Left hindlimb (tissue), 1 donor: ENCODE measurements at regions not wholly inside any gene's neighbourhood (a gene's known extent, or its start where the extent isn't known, plus 50 kb on each side); places are given as distances from the start of the nearest gene placed in this dataset.

Source experiments
- DNase-seq: peaks from one replicate; pipeline ENCODE4 v3.0.0-alpha.2; 2018

DNA sequence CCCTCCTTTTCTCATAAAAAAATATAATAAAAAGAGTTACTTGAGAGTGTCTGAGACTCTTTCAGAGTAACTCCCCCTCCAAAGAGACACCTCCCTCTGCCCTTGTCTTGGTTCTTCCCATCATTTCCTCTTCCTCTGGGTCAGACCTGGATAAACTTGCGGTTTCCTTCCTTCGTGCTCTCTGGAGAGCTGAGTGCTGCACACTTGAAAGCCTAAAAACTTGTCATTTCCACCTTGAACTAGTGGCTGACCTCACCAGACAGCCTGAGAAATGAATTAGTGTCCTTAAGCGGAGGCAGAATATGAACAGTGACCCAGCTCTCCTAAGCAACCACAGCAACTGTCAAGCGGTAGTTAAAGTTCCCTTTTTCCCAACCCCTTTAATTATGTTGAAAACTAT is 88.4 kb upstream of the PROX1 start:
- no peak for DNase-seq

- DNase-seq: peak; percentile 57
Measured at GRCh38 chr1:213905344-213905743, 82.4 kb upstream of the PROX1 start.

GRCh38 chr1:213908521-213908920 is 79.3 kb upstream of the PROX1 start:
- DNase-seq: no peak

GRCh38 chr1:213914392-213914791 is 73.4 kb upstream of the PROX1 start:
- peak; percentile 47 for DNase-seq

DNA sequence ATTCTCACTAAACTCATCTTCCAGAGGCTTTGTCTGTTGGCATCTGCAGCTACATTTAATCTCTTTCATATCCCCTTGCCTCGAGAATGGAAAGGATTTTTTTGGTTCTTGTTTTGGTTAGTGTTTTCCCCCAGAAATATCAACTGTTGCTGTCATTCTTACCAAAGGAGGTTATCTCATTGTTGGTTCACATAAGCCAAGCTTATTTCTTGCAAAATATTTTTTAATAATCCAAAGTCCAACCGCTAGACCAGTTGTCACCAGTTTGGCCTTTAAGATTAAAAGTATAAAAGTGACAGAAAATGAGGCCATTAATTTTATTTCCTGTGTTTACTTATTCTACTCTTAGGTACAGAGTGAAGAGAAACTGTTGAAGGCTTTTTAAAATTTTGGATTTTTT is 66.5 kb upstream of the PROX1 start:
- no peak for DNase-seq

DNA sequence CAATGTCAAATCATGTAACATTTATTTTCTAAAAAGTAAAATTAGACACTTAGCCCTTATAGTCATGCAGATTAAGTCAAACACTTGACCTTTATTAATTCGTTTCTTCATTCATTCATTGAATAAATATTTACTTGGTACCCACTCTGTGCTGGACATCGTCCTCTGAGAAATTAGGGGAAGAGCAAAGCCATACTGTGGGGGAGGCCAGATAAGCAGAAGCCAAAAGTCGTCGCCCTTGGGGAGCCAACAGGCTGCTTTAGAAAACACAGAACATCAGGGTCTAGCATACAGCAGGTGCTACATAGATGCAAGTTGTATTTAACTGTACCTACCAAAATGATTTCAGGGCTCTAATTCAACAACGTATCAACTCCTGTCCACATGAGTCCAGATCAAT is 66.1 kb upstream of the PROX1 start:
- no peak for DNase-seq

- no peak for DNase-seq
Measured at GRCh38 chr1:213925531-213926182, 62.1 kb upstream of the PROX1 start.

- DNase-seq: no peak
Measured at GRCh38 chr1:213927846-213928245, 59.9 kb upstream of the PROX1 start.

DNA sequence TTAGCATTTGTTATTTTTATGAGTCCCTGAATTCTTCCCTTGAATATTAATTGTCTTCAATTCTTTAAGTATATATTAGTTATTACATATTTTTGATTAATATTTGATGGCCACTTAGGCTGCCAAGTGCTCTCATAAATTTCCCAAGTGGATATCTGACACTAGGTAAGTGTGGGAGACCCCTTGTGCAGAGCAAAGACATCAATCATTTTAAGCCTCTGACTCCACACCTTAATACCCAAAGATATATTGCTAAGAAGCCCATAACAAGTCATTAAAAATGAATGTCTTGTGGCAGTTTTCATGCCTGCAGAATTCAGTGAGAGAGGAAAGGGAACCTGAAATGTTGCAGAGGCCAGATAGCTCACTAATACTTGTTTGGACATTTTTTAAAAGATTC is 58.4 kb upstream of the PROX1 start:
- no peak for DNase-seq

- DNase-seq: no peak
Measured at GRCh38 chr1:213931836-213932235, 55.9 kb upstream of the PROX1 start.

DNA sequence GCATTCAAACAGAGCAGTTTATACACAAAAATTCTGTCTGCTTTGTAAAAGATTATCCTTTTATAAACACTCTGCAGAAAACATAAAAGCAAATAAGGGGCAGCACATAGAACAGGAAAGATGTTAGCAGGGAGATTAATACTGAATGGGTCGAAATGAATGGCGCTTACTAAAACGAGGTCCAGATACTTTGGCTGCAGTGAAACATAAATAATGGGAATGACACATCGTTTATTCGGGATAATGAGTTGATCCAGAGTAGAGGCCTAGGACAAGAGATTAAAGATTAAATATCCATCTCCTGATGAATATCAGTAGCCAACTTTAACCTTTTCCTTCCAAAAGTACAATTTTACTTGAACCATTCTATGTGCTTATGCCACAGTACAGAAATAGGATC is 54.4 kb upstream of the PROX1 start:
- no peak for DNase-seq

GRCh38 chr1:213934649-213935048 is 53.1 kb upstream of the PROX1 start:
- DNase-seq: no peak

- DNase-seq: no peak
Measured at GRCh38 chr1:213936571-213936970, 51.2 kb upstream of the PROX1 start.
